Kidney (tissue), 13 donors: ENCODE measurements at regions not wholly inside any gene's neighbourhood (a gene's known extent, or its start where the extent isn't known, plus 50 kb on each side); places are given as distances from the start of the nearest gene placed in this dataset.

Experiments used
- DNase-seq, 5 donors: peaks; one replicate each; pipeline ENCODE4 v3.0.0-alpha.2; 2013 to 2020
- FAIRE-seq: peaks from 2 replicates; lab custom pipeline; 2012; peaks lifted over from hg19 to GRCh38; lab: Jason Lieb, UNC
- H3K27ac ChIP-seq, 2 donors: one replicate each; pipeline ENCODE4 v1.7.0; 2013; ENCODE audit warnings: low read depth in 2 of 2, low read length in 2 of 2, inconsistent platforms in 1 of 2
- H3K27me3 ChIP-seq: one replicate; pipeline ENCODE4 v1.7.1; 2013; ENCODE audit warnings: low read length, inconsistent platforms; ENCODE audit not compliant: control insufficient read depth, insufficient read depth
- H3K36me3 ChIP-seq, 3 donors: one replicate each; pipeline versions ENCODE4 v1.7.0 to v1.7.1; 2013; ENCODE audit warnings: low read length in 3 of 3, control low read depth in 1 of 3, inconsistent platforms in 1 of 3; ENCODE audit not compliant: insufficient read depth in 3 of 3, control insufficient read depth in 2 of 3
- H3K4me1 ChIP-seq, 3 donors: one replicate each; pipeline versions ENCODE4 v1.7.0 to v1.7.1; 2013; ENCODE audit warnings: low read length in 3 of 3, inconsistent platforms in 1 of 3, low read depth in 1 of 3; ENCODE audit not compliant: control insufficient read depth in 2 of 3, insufficient read depth in 2 of 3
- H3K4me3 ChIP-seq, 3 donors: one replicate each; pipeline versions ENCODE4 v1.7.0 to v1.8.1; 2013; ENCODE audit warnings: low read length in 3 of 3, control low read depth in 1 of 3, inconsistent platforms in 1 of 3
- H3K9ac ChIP-seq, 3 donors: one replicate each; pipeline versions ENCODE4 v1.7.0 to v1.7.1; 2013; ENCODE audit warnings: low read length in 3 of 3, control low read depth in 1 of 3, inconsistent platforms in 1 of 3
- H3K9me3 ChIP-seq, 3 donors: one replicate each; pipeline versions ENCODE4 v1.7.0 to v1.7.1; 2013; ENCODE audit warnings: low read length in 3 of 3, control low read depth in 1 of 3, inconsistent platforms in 1 of 3; ENCODE audit not compliant: control insufficient read depth in 2 of 3, insufficient read depth in 1 of 3
- intact Hi-C: fragments of 100-400 bp; cut with DNase I; formaldehyde crosslinking; loops from one replicate; pipeline ENCODE4 v1.11.1; 2022
- TF ChIP-seq, protein P1 (sequence below): IDR thresholded peaks from 3 replicates; pipeline ENCODE4 v1.5.1; 2012; ENCODE audit warnings: mild to moderate bottlenecking, moderate library complexity, borderline replicate concordance; ENCODE audit not compliant: insufficient read depth; ENCODE audit errors: extremely low read depth
- donor health status: control.
- donor health status: control.
- donor health status: control.
- donor health status: control.
- donor health status: control.
- donor health status: DM: yes; HTN: yes; CAD: no.
- donor health status: Normal renal cell carcinoma (clear cell type).

DNA sequence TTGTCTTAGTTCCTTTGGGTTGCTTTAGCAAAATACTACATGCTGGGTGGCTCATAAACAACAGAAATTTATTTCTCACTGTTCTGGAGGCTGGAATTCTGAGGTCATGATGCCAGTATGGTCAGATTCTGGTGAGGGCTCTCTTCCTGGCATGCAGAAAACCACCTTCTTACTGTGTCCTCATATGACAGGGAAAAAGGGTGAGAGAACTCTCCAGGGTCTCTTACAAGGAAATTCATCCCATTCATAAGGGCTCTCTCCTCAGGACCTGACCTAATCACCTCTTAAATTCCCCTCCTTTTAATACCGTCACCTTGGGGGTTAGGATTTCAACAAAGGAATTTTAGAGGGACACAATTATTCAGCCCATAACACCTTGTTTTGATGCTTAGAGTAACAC lies 243.1 kb upstream of the TNP1 start:
- no peak for FAIRE-seq
- Histone ChIP-seq H3K27ac (no peak overlapping the region), H3K9ac (no peak overlapping the region), H3K9me3 (no peaks in the 10 kb centered on the region), H3K4me1 (no peaks in the 10 kb centered on the region), H3K4me3 (no peak overlapping the region), H3K36me3 (no peaks in the 10 kb centered on the region), H3K27me3 (no peaks in the 10 kb centered on the region)
- DNase-seq, result no peak
- TF ChIP-seq, protein P1, sequence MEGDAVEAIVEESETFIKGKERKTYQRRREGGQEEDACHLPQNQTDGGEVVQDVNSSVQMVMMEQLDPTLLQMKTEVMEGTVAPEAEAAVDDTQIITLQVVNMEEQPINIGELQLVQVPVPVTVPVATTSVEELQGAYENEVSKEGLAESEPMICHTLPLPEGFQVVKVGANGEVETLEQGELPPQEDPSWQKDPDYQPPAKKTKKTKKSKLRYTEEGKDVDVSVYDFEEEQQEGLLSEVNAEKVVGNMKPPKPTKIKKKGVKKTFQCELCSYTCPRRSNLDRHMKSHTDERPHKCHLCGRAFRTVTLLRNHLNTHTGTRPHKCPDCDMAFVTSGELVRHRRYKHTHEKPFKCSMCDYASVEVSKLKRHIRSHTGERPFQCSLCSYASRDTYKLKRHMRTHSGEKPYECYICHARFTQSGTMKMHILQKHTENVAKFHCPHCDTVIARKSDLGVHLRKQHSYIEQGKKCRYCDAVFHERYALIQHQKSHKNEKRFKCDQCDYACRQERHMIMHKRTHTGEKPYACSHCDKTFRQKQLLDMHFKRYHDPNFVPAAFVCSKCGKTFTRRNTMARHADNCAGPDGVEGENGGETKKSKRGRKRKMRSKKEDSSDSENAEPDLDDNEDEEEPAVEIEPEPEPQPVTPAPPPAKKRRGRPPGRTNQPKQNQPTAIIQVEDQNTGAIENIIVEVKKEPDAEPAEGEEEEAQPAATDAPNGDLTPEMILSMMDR, result no peak
- intact Hi-C loops, result loop anchor here (10.0 kb wide), 1 partner anchor 108 kb away; no protein-coding TSS in a partner anchor

GRCh38 chr2:217101972-217102371 lies 242.1 kb upstream of the TNP1 start:
- H3K4me3 ChIP-seq, result no peak overlapping the region
- intact Hi-C loops, result loop anchor here (10.0 kb wide), 1 partner anchor 107 kb away; no protein-coding TSS in a partner anchor
- TF ChIP-seq, protein P1, result no peak
- no peaks in the 10 kb centered on the region for H3K9me3 ChIP-seq
- H3K27me3 ChIP-seq, result no peaks in the 10 kb centered on the region
- H3K27ac ChIP-seq, result no peak overlapping the region
- H3K9ac ChIP-seq, result no peak overlapping the region
- H3K4me1 ChIP-seq, result no peaks in the 10 kb centered on the region
- no peaks in the 10 kb centered on the region for H3K36me3 ChIP-seq
- no peak for FAIRE-seq
- no peak for DNase-seq

DNA sequence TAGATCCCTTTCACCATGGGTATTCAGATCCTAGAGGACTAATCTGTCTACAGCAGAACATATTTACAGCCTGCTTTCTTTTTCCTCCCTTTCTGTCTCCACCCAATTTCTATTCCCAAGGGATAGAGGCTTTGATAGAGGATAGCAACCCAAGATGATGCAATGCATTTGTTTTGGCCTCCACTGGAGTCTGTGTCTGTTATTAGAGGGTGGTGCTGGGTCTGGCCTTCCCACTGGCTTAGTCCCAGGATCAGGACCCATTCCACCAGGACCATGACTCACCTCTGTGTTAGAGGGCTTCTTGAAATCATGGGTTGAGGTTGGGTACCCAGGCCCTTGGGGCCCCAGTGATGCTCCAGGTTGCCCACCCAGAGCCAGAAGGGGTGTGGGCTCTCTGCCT lies 239.7 kb upstream of the TNP1 start:
- H3K4me3 ChIP-seq, result no peak overlapping the region
- H3K27me3 ChIP-seq, result no peaks in the 10 kb centered on the region
- no peaks in the 10 kb centered on the region for H3K36me3 ChIP-seq
- H3K4me1 ChIP-seq, result no peaks in the 10 kb centered on the region
- FAIRE-seq (no peak), DNase-seq (no peak)
- TF ChIP-seq, protein P1, result no peak
- intact Hi-C loops, result no loop called here
- no peaks in the 10 kb centered on the region for H3K9me3 ChIP-seq
- H3K9ac ChIP-seq, result no peak overlapping the region
- no peak overlapping the region for H3K27ac ChIP-seq

- H3K4me1 ChIP-seq, result no peaks in the 10 kb centered on the region
- no peak overlapping the region for H3K27ac ChIP-seq
- intact Hi-C loops, result no loop called here
- H3K4me3 ChIP-seq, result no peak overlapping the region
- no peaks in the 10 kb centered on the region for H3K9me3 ChIP-seq
- no peaks in the 10 kb centered on the region for H3K27me3 ChIP-seq
- no peaks in the 10 kb centered on the region for H3K36me3 ChIP-seq
- DNase-seq, result no peak
- H3K9ac ChIP-seq, result no peak overlapping the region
- TF ChIP-seq, protein P1, result no peak
- no peak for FAIRE-seq
Observed at GRCh38 chr2:217098435-217098834, 238.6 kb upstream of the TNP1 start.
